Dedifferentiated amniotic fluid mesenchymal stem cell (primary cell): ENCODE measurements at regions not wholly inside any gene's neighbourhood (a gene's known extent, or its start where the extent isn't known, plus 50 kb on each side); places are given as distances from the start of the nearest gene placed in this dataset.
A peak's percentile ranks its signal among the peaks of the same experiment; 100 is the strongest.
"Not testable (repeated sequence)": the region's sequence is repeated elsewhere in the genome, so short reads cannot be mapped to it uniquely, and the experiment has no call there.

ENCODE experiments used
- DNase-seq: peaks from one replicate; pipeline ENCODE4 v3.0.0-alpha.2; 2016; ENCODE audit errors: extremely low spot score

GRCh38 chr3:150130404-150131100, 159.9 kb upstream of the PFN2 start:
- DNase-seq = no peak

GRCh38 chr3:150129166-150129565, 158.5 kb upstream of the PFN2 start:
- DNase-seq = no peak

GRCh38 chr3:150128126-150128525, 157.4 kb upstream of the PFN2 start:
- no peak for DNase-seq

- DNase-seq = no peak
Observed at GRCh38 chr3:150127011-150127490, 156.4 kb upstream of the PFN2 start.

- DNase-seq = no peak
Observed at GRCh38 chr3:150124142-150124541, 153.4 kb upstream of the PFN2 start.

GRCh38 chr3:150123249-150123648, 152.6 kb upstream of the PFN2 start:
- DNase-seq = not testable (repeated sequence)

GRCh38 chr3:150118219-150118618, 147.5 kb upstream of the PFN2 start:
- no peak for DNase-seq

GRCh38 chr3:150117076-150117475, 146.4 kb upstream of the PFN2 start:
- no peak for DNase-seq

GRCh38 chr3:150116196-150116595, 145.5 kb upstream of the PFN2 start:
- no peak for DNase-seq

- no peak for DNase-seq
Observed at GRCh38 chr3:150114873-150115540, 144.3 kb upstream of the PFN2 start.

GRCh38 chr3:150114273-150114672, 143.6 kb upstream of the PFN2 start:
- no peak for DNase-seq

- no peak for DNase-seq
Observed at GRCh38 chr3:150110097-150110496, 139.4 kb upstream of the PFN2 start.

GRCh38 chr3:150107429-150108175, 136.9 kb upstream of the PFN2 start:
- DNase-seq = no peak

GRCh38 chr3:150106740-150107428, 136.2 kb upstream of the PFN2 start:
- peak; percentile 68 for DNase-seq

- DNase-seq = no peak
Observed at GRCh38 chr3:150105886-150106612, 135.4 kb upstream of the PFN2 start.

- no peak for DNase-seq
Observed at GRCh38 chr3:150105025-150105424, 134.3 kb upstream of the PFN2 start.

GRCh38 chr3:150104564-150104963, 133.9 kb upstream of the PFN2 start:
- DNase-seq = no peak

GRCh38 chr3:150101016-150101415, 130.3 kb upstream of the PFN2 start:
- DNase-seq = no peak

GRCh38 chr3:150098621-150099020, 127.9 kb upstream of the PFN2 start:
- no peak for DNase-seq

GRCh38 chr3:150097588-150097890, 126.8 kb upstream of the PFN2 start:
- no peak for DNase-seq

GRCh38 chr3:150096700-150097587, 126.2 kb upstream of the PFN2 start:
- no peak for DNase-seq
